ENCODE measurements at regions not wholly inside any gene's neighbourhood (a gene's known extent, or its start where the extent isn't known, plus 50 kb on each side); places are given as distances from the start of the nearest gene placed in this dataset.

DNA sequence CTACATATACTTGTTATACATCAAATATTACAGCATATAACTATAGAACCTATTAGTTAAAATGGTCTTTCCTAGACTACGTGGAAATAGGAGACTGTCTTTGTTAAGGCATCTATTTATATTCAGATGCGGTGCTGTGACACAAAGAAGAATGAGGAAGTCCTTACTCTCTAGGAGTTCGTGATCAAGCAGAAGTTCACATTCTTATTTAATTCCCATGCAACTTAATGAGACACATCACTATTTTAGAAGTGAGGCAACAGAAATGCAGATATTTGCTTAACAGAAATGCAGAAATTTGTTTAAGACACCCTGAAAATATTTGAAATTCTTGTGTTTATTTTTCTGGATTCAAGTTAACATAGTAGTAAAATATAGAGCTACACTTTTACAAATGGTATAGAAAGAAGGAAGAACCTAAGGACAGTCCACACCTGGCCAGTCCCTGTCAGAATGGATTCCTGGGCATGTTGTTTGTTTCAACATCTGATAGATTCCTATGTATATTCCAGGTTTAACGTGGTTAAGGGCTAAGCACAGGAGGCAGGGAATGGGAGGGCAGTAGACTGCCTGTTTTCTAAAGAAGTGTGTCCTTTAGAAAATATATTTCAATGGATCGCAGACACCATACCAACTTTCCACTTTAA, 70.6 kb upstream of the NXPH1 start:
- TF ChIP-seq, protein P1, sequence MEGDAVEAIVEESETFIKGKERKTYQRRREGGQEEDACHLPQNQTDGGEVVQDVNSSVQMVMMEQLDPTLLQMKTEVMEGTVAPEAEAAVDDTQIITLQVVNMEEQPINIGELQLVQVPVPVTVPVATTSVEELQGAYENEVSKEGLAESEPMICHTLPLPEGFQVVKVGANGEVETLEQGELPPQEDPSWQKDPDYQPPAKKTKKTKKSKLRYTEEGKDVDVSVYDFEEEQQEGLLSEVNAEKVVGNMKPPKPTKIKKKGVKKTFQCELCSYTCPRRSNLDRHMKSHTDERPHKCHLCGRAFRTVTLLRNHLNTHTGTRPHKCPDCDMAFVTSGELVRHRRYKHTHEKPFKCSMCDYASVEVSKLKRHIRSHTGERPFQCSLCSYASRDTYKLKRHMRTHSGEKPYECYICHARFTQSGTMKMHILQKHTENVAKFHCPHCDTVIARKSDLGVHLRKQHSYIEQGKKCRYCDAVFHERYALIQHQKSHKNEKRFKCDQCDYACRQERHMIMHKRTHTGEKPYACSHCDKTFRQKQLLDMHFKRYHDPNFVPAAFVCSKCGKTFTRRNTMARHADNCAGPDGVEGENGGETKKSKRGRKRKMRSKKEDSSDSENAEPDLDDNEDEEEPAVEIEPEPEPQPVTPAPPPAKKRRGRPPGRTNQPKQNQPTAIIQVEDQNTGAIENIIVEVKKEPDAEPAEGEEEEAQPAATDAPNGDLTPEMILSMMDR (IDR thresholded peaks at IDR 0.05; ENCODE audit: insufficient read depth, low read depth, low read length): no peak
- no peak for TF ChIP-seq EZH2 (IDR thresholded peaks at IDR 0.05; ENCODE audit: insufficient read depth, low read length)
